Cardiac fibroblast (primary cell): ENCODE measurements at regions not wholly inside any gene's neighbourhood (a gene's known extent, or its start where the extent isn't known, plus 50 kb on each side); places are given as distances from the start of the nearest gene placed in this dataset.

Experiments
- DNase-seq, 2 donors: peaks; one replicate each; pipeline versions ENCODE4 v3.0.0 to v3.0.0-alpha.2; 2010; ENCODE audit warnings: low read depth in 2 of 2
- H3K4me3 ChIP-seq, 2 donors: replicated peaks in 1 of 2; 1 replicate in 1 of 2; 2 replicates in 1 of 2; pipeline ENCODE4 v1.5.1; 2011; ENCODE audit warnings: low read depth in 2 of 2, low read length in 2 of 2, mild to moderate bottlenecking in 2 of 2, moderate library complexity in 1 of 2
- CTCF ChIP-seq: IDR thresholded peaks from one replicate; pipeline ENCODE4 v1.5.1; 2011; ENCODE audit warnings: low read depth, mild to moderate bottlenecking, low read length, inconsistent platforms

- no peak for TF ChIP-seq CTCF
- no peak for DNase-seq
- no peak overlapping the region for H3K4me3 ChIP-seq
Measured at GRCh38 chr11:119854521-119854920, 125.5 kb upstream of the NECTIN1 start.

- no peak overlapping the region for H3K4me3 ChIP-seq
- no peak for DNase-seq
- TF ChIP-seq CTCF: no peak
Measured at GRCh38 chr11:119853581-119854360, 124.8 kb upstream of the NECTIN1 start.

GRCh38 chr11:119852741-119853140 is 123.7 kb upstream of the NECTIN1 start:
- DNase-seq: no peak
- H3K4me3 ChIP-seq: no peak overlapping the region
- TF ChIP-seq CTCF: no peak

DNA sequence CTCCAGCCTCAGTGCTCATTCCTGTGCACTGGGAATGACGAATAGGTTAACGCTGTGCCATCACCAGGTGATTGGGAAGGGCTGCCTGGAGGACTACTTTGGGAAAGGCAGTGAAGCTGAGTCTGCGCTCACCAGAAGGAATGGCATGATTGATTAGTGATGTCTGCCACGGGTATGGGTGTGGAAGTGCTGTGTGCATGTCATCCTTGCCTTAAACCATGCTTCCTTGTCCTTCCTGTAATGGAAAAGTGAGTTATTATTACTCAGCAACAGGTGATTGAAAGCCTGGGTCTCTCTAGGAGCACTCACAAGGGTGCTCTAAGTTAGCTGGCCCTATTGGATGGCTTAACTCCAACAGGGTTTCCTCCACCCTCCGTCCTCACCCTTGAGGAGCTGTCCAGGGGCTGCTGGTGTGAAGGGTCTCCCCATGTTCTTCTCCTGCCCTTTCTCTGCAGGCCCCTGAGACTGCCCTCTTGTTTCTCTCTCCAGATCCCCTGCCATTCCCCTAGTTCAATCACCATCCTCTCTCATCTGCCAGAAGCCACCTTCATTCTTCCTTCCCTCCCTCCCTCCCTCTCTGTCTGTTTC is 121.9 kb upstream of the NECTIN1 start:
- TF ChIP-seq CTCF: no peak
- H3K4me3 ChIP-seq: no peak overlapping the region
- no peak for DNase-seq

GRCh38 chr11:119849872-119850271 is 120.9 kb upstream of the NECTIN1 start:
- DNase-seq: no peak
- no peak overlapping the region for H3K4me3 ChIP-seq
- no peak for TF ChIP-seq CTCF

DNA sequence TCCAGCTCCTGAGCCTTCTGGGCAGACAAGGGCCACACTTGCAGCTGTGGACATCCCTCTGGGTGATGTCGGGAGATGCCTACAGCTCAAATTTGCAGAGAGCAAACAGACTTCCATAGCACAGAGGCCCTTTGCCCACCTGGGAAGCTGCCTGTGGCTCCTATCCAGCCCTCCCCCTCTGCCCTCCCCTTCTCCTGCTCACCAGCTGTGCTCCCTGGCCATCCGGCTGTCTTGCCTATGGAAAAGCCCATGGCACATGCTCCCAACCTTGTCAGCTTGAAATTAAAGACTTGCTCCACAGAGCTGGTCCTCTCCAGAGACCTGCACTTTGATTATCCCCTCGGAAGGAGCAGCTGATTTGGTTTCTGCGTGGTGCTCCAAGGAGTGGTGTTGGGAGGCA is 118.9 kb upstream of the NECTIN1 start:
- TF ChIP-seq CTCF: no peak
- no peak overlapping the region for H3K4me3 ChIP-seq

GRCh38 chr11:119846374-119846773 is 117.4 kb upstream of the NECTIN1 start:
- no peak overlapping the region for H3K4me3 ChIP-seq
- no peak for TF ChIP-seq CTCF
- no peak for DNase-seq

More for the DNA sequence above, 118.9 kb upstream of the NECTIN1 start:
- no peak for DNase-seq
